ENCODE measurements at regions not wholly inside any gene's neighbourhood (a gene's known extent, or its start where the extent isn't known, plus 50 kb on each side); places are given as distances from the start of the nearest gene placed in this dataset.
A peak's percentile ranks its signal among the peaks of the same experiment; 100 is the strongest.

- DNase-seq (peak in 1 of 4 donors; percentile 47), ATAC-seq (no peak)
Measured at GRCh38 chr6:133583907-133584427, 304.9 kb upstream of the TCF21 start.

DNA sequence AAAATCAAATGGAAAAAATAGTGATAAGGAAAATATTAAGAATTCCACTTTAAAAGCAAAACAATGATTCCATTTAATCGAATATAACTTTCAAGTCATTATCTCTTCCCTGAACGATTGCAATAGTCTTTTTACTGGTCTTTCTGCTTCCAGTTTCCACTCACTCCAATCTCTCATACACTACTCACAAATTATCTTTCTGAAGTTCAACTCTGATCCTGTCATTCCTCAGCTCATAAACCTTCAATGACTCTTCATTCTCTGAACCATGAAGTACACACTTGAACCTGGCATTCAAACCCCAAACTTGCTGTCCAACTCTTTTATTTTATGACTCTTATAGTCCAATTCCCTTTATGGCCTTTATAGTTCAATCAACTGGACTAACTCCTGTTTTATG lies 304.1 kb upstream of the TCF21 start:
- Histone ChIP-seq H3K4me1 (no peaks in the 10 kb centered on the region), H3K27me3 (no peaks in the 10 kb centered on the region), H3K36me3 (no peaks in the 10 kb centered on the region), H3K4me3 (no peak overlapping the region), H3K9me3 (no peaks in the 10 kb centered on the region), H3K27ac (no peak overlapping the region)
- TF ChIP-seq CTCF (IDR thresholded peaks at IDR 0.05), result no peak
- DNase-seq (peak in 1 of 4 donors; percentile 71), ATAC-seq (no peak)
- intact Hi-C loops (cut with DNase I), result no loop called here

More at GRCh38 chr6:133583907-133584427, 304.9 kb upstream of the TCF21 start:
- H3K4me1 ChIP-seq, result no peaks in the 10 kb centered on the region
- H3K27ac ChIP-seq, result no peak overlapping the region
- intact Hi-C loops (cut with DNase I), result no loop called here
- H3K9me3 ChIP-seq, result no peaks in the 10 kb centered on the region
- H3K4me3 ChIP-seq, result no peak overlapping the region
- H3K36me3 ChIP-seq, result no peaks in the 10 kb centered on the region
- no peak for TF ChIP-seq CTCF (IDR thresholded peaks at IDR 0.05)
- no peaks in the 10 kb centered on the region for H3K27me3 ChIP-seq

GRCh38 chr6:133585978-133586377 lies 302.9 kb upstream of the TCF21 start:
- no peak for DNase-seq

DNA sequence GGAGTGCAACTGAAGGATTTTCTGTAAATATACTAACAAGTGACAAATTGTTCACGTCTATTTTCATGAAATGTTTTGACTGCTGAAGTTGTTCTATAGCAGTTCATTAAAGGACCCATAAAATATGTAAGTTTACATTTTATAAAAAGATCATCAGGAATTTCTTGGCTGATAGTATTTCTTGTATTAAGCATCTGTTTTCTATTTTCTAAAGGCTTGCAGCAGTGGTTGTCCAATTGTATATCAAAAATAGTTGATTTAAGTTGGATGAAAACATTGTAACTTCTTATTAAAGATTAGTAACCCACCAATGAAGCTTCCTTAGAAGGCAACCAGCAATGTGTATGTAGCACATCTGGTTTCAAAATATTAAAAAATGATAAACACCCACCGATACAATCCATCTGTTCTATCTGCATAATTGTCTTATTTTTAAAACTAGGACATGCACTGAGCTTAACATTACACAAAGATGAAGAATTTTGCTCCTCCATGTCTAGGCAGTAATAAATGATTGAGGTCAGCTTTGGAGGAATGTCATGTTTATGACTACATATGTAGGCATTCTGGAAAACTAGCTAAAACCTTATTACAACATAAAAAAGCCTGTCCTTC lies 301.3 kb upstream of the TCF21 start:
- DNase-seq (peak in 2 of 4 donors; percentile 71 to 74), ATAC-seq (no peak)
- Histone ChIP-seq H3K4me3 (no peak overlapping the region), H3K27me3 (no peaks in the 10 kb centered on the region), H3K27ac (no peak overlapping the region), H3K4me1 (no peaks in the 10 kb centered on the region), H3K9me3 (no peaks in the 10 kb centered on the region), H3K36me3 (no peaks in the 10 kb centered on the region)
- intact Hi-C loops (cut with DNase I), result no loop called here
- no peak for TF ChIP-seq CTCF (IDR thresholded peaks at IDR 0.05)

More at GRCh38 chr6:133585978-133586377, 302.9 kb upstream of the TCF21 start:
- Histone ChIP-seq H3K9me3 (no peaks in the 10 kb centered on the region), H3K4me3 (no peak overlapping the region), H3K36me3 (no peaks in the 10 kb centered on the region), H3K27me3 (no peaks in the 10 kb centered on the region), H3K4me1 (no peaks in the 10 kb centered on the region), H3K27ac (no peak overlapping the region)
- TF ChIP-seq CTCF (IDR thresholded peaks at IDR 0.05), result no peak
- intact Hi-C loops (cut with DNase I), result no loop called here
- no peak for ATAC-seq

- Histone ChIP-seq H3K27me3 (no peaks in the 10 kb centered on the region), H3K36me3 (no peaks in the 10 kb centered on the region), H3K9me3 (no peaks in the 10 kb centered on the region), H3K27ac (no peak overlapping the region), H3K4me1 (no peaks in the 10 kb centered on the region), H3K4me3 (no peak overlapping the region)
- ATAC-seq (no peak), DNase-seq (no peak)
- intact Hi-C loops (cut with DNase I), result no loop called here
- no peak for TF ChIP-seq CTCF (IDR thresholded peaks at IDR 0.05)
Measured at GRCh38 chr6:133590196-133590595, 298.7 kb upstream of the TCF21 start.
